ENCODE measurements at regions not wholly inside any gene's neighbourhood (a gene's known extent, or its start where the extent isn't known, plus 50 kb on each side); places are given as distances from the start of the nearest gene placed in this dataset.

- no peak for DNase-seq (ENCODE audit: extremely low read depth, low read depth)
- TF ChIP-seq CTCF (IDR thresholded peaks at IDR 0.05; ENCODE audit: low read depth, low read length, missing control alignments) = no peak
- no peak overlapping the region for H3K4me3 ChIP-seq (replicated peaks; ENCODE audit: low read depth, low read length)
Measured at GRCh38 chr19:29019403-29019802, 193.5 kb downstream of the UQCRFS1 start.

GRCh38 chr19:29018542-29018941 lies 194.4 kb downstream of the UQCRFS1 start:
- H3K4me3 ChIP-seq (replicated peaks; ENCODE audit: low read depth, low read length) = no peak overlapping the region
- DNase-seq (ENCODE audit: extremely low read depth, low read depth) = no peak
- TF ChIP-seq CTCF (IDR thresholded peaks at IDR 0.05; ENCODE audit: low read depth, low read length, missing control alignments) = no peak

DNA sequence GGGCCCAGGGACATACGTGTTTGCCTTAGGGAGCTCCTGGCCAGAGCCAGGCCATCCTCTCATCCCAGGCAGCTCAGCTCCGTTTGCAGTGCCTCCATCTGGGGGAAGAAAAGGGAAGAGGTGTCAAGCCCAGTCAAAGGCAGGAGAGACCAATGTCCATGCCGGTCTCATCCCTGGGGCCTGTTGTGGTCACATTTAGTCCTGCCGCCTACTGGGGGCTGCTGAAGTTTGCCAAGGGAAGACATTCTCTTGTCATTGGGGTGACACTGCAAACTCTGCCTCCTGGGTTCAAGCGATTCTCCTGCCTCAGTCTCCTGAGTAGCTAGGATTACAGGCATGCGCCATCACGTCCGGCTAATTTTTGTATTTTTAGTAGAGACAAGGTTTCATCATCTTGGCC lies 195.2 kb downstream of the UQCRFS1 start:
- no peak for DNase-seq (ENCODE audit: extremely low read depth, low read depth)
- H3K4me3 ChIP-seq (replicated peaks; ENCODE audit: low read depth, low read length) = no peak overlapping the region
- TF ChIP-seq CTCF (IDR thresholded peaks at IDR 0.05; ENCODE audit: low read depth, low read length, missing control alignments) = no peak

DNA sequence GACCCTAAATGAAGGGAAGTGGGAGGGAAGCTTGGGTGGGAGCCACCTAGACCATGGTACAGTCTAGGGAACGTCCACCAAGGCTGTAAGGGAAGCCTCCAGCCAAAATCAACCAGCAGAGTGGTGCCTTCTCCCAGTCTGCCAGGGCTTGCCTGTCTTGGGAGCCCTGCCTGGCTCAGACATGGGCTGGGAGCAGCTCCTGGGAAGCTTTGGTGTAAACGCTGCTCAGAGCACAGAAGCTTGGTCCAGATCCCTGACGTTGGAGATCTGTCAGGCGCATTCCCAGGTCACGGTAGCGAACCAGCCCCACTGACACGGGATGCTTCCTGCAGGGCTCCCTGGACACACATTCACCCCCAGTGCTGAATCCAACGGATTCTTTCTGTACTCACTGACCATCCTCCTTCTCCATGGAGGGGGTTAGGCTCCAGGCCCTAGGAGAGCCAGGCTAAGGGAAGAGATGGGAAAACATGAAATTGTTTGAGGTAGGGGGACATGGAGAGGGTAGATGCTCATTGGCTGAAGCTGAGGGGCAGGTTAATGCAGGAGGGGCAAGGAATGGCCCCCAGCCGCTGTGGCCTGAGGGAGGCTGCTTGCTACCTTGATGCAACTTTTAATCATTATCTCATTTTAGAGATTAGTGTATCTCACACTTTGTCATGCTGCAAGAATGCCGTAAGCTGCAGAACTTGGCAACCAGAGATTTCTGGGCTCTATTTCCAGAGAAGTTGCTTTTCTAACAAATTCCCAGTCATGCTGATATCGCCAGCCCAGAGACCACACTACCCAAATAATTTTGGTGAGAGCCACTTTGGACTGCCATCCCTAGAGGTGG lies 195.8 kb downstream of the UQCRFS1 start:
- no peak overlapping the region for H3K4me3 ChIP-seq (replicated peaks; ENCODE audit: low read depth, low read length)
- no peak for DNase-seq (ENCODE audit: extremely low read depth, low read depth)
- TF ChIP-seq CTCF (IDR thresholded peaks at IDR 0.05; ENCODE audit: low read depth, low read length, missing control alignments) = no peak

DNA sequence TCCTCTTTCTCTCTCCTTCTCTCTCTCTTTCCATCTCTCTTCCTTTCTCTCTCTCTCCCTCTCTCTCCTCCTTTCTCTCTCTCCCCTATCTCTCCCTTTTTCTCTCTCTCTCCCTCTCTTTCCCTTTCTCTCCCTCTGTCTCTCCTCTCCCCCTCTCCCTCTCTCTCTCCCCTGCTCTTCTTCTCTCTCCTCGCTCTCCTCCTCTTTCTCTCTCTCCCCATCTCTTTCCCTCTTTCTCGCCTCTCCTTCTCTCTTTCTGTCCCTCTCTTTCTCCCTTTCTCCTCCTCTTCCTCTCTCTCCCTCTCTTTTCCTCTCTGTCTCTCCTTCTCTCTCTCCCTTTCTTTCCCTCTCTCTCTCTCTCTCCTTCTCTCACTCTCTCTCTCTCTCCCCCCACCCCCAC lies 196.6 kb downstream of the UQCRFS1 start:
- DNase-seq (ENCODE audit: extremely low read depth, low read depth) = no peak
- no peak overlapping the region for H3K4me3 ChIP-seq (replicated peaks; ENCODE audit: low read depth, low read length)
- TF ChIP-seq CTCF (IDR thresholded peaks at IDR 0.05; ENCODE audit: low read depth, low read length, missing control alignments) = no peak

- no peak for TF ChIP-seq CTCF (IDR thresholded peaks at IDR 0.05; ENCODE audit: low read depth, low read length, missing control alignments)
- H3K4me3 ChIP-seq (replicated peaks; ENCODE audit: low read depth, low read length) = no peak overlapping the region
- DNase-seq (ENCODE audit: extremely low read depth, low read depth) = no peak
Measured at GRCh38 chr19:29015569-29015968, 197.4 kb downstream of the UQCRFS1 start.
